ENCODE measurements at regions not wholly inside any gene's neighbourhood (a gene's known extent, or its start where the extent isn't known, plus 50 kb on each side); places are given as distances from the start of the nearest gene placed in this dataset.
"Not testable (repeated sequence)": the region's sequence is repeated elsewhere in the genome, so short reads cannot be mapped to it uniquely, and the experiment has no call there.

GRCh38 chr10:23543691-23544380 lies 105.0 kb downstream of the OTUD1 start:
- DNase-seq, result no peak

DNA sequence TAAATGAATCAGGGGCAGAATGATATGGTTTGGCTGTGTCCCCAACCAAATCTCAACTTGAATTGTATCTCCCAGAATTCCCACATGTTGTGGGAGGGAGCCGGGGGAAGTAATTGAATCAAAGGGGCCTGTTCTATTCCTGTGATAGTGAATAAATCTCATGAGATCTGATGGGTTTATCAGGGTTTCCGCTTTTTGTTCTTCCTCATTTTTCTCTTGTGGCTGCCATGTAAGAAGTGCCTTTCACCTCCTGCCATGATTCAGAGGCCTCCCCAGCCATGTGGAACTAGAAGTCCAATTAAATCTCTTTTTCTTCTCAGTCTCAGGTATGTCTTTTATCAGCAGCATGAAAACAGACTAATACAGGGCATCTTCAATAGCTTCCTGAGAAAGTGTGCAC lies 107.0 kb downstream of the OTUD1 start:
- not testable (repeated sequence) for DNase-seq

GRCh38 chr10:23556727-23557440 lies 118.0 kb downstream of the OTUD1 start:
- peak; percentile 1 for DNase-seq

- no peak for DNase-seq
These were observed 118.9 kb downstream of the OTUD1 start for GRCh38 chr10:23557777-23558176.

DNA sequence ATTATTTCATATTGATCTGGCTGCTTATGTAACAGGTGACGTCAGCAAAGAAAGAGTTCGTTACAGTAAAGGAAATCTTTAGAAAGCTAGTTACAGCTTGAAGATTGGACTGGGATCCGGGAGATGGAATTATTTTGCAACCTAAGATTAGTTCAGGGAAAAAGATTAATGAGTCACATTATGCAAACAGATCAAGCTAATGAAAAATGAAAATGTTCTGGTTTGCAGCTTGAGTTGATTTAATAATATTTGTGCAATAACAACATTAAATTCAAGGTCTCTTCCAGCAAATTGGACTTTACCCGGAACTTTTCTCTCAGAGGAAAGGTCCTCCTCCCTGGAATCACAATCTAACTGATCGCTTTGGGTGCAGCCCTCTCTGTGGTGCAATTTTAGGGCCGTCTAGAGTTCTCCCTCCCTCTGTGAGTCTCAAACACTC lies 119.5 kb downstream of the OTUD1 start:
- no peak for DNase-seq

GRCh38 chr10:23568996-23569395 lies 130.1 kb downstream of the OTUD1 start:
- DNase-seq, result no peak

DNA sequence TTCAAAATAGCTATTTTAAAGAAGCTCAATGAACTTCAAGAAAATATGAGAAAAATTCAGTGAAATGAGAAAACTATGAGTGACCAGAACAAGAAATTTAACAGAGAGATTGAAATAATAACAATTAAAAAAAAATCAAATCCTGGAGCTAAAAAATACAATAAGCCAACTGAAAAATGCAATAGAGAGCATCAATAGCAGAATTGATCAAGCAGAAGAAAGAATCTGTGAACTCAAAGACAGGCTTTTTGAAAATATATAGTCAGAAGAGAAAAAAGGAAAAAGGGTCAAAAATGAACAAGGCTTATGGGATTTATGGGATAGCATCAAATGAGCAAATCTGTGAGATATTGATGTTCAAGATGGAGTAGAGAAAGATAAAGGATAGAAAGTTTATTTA lies 133.0 kb downstream of the OTUD1 start:
- DNase-seq, result no peak

DNA sequence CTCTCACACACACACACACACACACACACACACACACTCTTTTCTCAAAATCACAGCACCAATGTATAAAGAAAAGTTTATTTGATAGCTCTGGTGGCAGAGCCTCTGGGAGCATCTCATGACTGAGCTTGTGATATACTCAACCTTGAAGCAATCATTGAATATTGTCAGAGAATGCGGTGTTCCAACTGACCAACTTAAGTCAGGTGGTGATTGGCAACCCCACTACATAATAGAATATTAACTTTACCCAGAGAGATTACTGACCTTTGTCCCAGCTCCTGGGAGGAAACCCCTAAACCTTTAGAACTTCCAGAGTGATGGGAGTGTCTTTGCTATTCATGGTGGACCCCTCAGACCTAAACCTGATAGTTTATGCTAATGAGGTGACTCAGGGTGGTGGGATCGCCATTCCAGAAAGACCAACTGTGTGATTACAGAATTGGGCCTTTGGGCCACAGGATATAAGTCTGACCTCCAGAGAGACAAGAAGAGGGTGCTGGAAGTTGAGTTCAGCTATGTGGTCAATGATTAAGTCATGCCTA lies 143.1 kb downstream of the OTUD1 start:
- no peak for DNase-seq

DNA sequence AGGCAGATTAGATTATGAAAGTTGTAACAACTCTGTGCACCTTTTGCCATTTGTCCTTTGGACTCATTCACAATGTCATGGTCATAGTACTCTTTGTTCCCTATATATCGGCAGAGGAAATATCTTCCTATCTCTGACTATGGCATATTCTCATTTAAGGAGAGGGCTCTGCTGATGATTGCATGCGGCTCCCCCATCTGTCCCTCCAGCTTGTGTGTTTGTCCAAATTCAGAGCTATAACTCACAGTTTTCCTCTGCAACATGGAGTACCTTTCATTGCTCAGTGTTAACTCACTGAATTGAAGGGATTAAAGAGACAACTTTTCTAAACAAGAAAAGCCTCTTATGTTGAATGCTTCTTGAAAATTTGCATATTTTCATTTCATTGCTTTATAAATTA lies 145.5 kb downstream of the OTUD1 start:
- DNase-seq, result no peak

GRCh38 chr10:23585186-23585585 lies 146.3 kb downstream of the OTUD1 start:
- no peak for DNase-seq

GRCh38 chr10:23585666-23586065 lies 146.8 kb downstream of the OTUD1 start:
- DNase-seq, result no peak

- not testable (repeated sequence) for DNase-seq
These were observed 156.4 kb downstream of the OTUD1 start for GRCh38 chr10:23595278-23595677.

DNA sequence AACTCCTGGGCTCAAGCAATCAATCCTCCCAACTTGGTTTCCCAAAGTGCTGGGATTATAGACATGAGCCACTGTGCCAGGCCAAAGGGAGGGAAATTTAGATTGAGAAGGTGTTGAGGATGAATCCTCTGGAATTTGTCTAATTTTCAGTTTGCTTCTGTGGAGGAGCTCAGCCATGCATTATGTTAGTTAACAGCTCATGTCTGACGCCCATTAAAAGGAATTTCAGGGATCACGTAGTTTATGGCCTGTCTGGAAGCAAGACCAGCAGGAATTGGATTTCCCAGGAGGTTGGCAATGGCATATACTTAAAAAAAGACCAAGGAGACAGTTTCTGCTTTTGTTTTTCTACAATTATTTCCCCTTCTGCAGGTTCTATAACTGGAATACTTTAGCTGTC lies 165.7 kb downstream of the OTUD1 start:
- DNase-seq, result no peak

DNA sequence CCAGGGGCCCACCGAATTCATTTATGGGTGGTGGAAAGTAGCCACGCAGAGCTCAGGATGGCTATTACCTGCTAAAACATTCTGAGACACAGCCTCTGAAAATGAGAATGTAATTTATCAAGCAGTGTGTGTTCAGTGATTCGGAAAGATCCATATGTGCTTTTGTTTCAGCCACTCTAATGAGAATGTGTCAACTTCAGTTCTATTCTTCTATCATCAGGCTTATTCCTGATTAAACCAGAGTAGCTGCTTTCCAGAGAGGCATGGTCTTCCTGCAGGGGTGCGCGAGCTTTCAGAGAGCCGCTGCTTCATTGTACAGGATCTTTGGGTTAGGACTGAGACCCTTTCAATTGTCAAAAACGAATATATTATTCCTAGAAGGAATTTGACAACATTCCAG lies 167.6 kb downstream of the OTUD1 start:
- DNase-seq, result no peak

GRCh38 chr10:23608926-23609325 lies 170.1 kb downstream of the OTUD1 start:
- no peak for DNase-seq

- no peak for DNase-seq
These were observed 171.9 kb downstream of the OTUD1 start for GRCh38 chr10:23610626-23611307.

GRCh38 chr10:23611308-23612029 lies 172.6 kb downstream of the OTUD1 start:
- no peak for DNase-seq

- DNase-seq, result no peak
These were observed 175.0 kb downstream of the OTUD1 start for GRCh38 chr10:23613900-23614299.

- no peak for DNase-seq
These were observed 175.6 kb downstream of the OTUD1 start for GRCh38 chr10:23614483-23614882.

- DNase-seq, result no peak
These were observed 191.5 kb downstream of the OTUD1 start for GRCh38 chr10:23630376-23630775.

- DNase-seq, result no peak
These were observed 192.0 kb downstream of the OTUD1 start for GRCh38 chr10:23630885-23631284.

- no peak for DNase-seq
These were observed 204.4 kb downstream of the OTUD1 start for GRCh38 chr10:23643111-23643780.

Data from skin of body (tissue), 1 donor.